Psoas muscle (tissue), 7 donors: ENCODE measurements at regions not wholly inside any gene's neighbourhood (a gene's known extent, or its start where the extent isn't known, plus 50 kb on each side); places are given as distances from the start of the nearest gene placed in this dataset.

Experiments used
- ATAC-seq, 4 donors: fragments of 200-7000 bp; cut with Tn5 transposase; one replicate each; pipeline ENCODE4 v1.9.1; 2020; ENCODE audit warnings: moderate library complexity in 3 of 4, mild to moderate bottlenecking in 2 of 4
- DNase-seq, 2 donors: peaks; one replicate each; pipeline ENCODE4 v3.0.0-alpha.2; 2020
- H3K27ac ChIP-seq: fragments of 200-600 bp; one replicate; pipeline ENCODE4 v1.8.0; 2022
- H3K27me3 ChIP-seq, 3 donors: fragments of 200-600 bp in 1 of 3; one replicate each; pipeline versions ENCODE4 v1.6.1 to v1.8.0; 2013 to 2022; ENCODE audit warnings: low read length in 2 of 3, mild to moderate bottlenecking in 2 of 3, moderate library complexity in 1 of 3; ENCODE audit not compliant: insufficient read depth in 3 of 3
- H3K36me3 ChIP-seq, 2 donors: fragments of 200-600 bp in 1 of 2; one replicate each; pipeline versions ENCODE4 v1.6.1 to v1.8.0; 2013 to 2022; ENCODE audit warnings: low read depth in 1 of 2, mild to moderate bottlenecking in 1 of 2, moderate library complexity in 1 of 2; ENCODE audit not compliant: insufficient read depth in 1 of 2
- H3K4me1 ChIP-seq: fragments of 200-600 bp; one replicate; pipeline ENCODE4 v1.8.0; 2022
- H3K4me3 ChIP-seq: fragments of 200-600 bp; one replicate; pipeline ENCODE4 v1.8.0; 2022; ENCODE audit warnings: mild to moderate bottlenecking
- H3K9me3 ChIP-seq: fragments of 200-600 bp; one replicate; pipeline ENCODE4 v1.8.0; 2022
- CTCF ChIP-seq: fragments of 200-600 bp; IDR thresholded peaks from one replicate; pipeline ENCODE4 v1.8.0; 2022; ENCODE audit warnings: antibody characterized with exemption
- WGBS, 3 donors: extraction: QIAGEN DNeasy Blood & Tissue Kit; methylation state at CpG; one replicate each; pipeline versions ENCODE4 v1.1.6 to v1.1.7; 2013; 5-methylcytosine and 5-hydroxymethylcytosine counted together
- intact Hi-C, 2 donors: fragments of 100-400 bp; cut with DNase I; formaldehyde crosslinking; loops; one replicate each; pipeline versions ENCODE4 v1.11.0 to v1.14.2; 2022
- donor health status: healthy with polysubstance abuse.
- donor health status: DM: no; HTN: no; CAD: no; lungs with moderate emphysema.
- donor health status: Bipolar disorder and iron deficiency.
- donor health status: healthy.
- donor health status: DM: yes; HTN: yes; CAD: no.
- donor health status: DM: no; HTN: no; CAD: no.
- donor health status: DM: yes; HTN: yes; CAD: no.

GRCh38 chr22:27551402-27551801 is 250.2 kb downstream of the MN1 start:
- H3K36me3 ChIP-seq: no peaks in the 10 kb centered on the region
- intact Hi-C loops: no loop called here
- ATAC-seq (no peak), DNase-seq (no peak)
- H3K27ac ChIP-seq: no peak overlapping the region
- H3K9me3 ChIP-seq: no peaks in the 10 kb centered on the region
- no peaks in the 10 kb centered on the region for H3K27me3 ChIP-seq
- no peak for TF ChIP-seq CTCF
- H3K4me1 ChIP-seq: no peaks in the 10 kb centered on the region
- H3K4me3 ChIP-seq: no peak overlapping the region
- 87 to 89% (median 88%) methylated on average over 7 of the region's 7 CpGs for WGBS, 3 donors

DNA sequence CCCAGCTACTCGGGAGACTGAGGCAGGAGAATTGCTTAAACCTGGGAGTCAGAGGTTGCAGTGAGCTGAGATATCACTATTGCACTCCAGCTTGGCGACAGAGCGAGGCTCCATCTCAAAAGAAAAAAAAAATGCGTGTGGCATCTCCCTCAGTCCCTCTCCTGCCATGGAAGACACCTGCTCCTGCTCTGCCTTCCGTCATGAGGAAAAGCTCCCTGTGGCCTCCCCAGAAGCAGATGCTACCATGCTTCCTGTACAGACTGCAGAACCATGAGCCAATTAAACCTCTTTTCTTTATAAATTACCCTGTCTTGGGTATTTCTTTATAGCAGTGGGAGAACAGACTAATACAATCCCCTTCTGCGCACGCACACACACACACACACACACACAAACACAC is 249.4 kb downstream of the MN1 start:
- intact Hi-C loops: no loop called here
- Histone ChIP-seq H3K27me3 (no peaks in the 10 kb centered on the region), H3K4me1 (no peaks in the 10 kb centered on the region), H3K4me3 (no peak overlapping the region), H3K9me3 (no peaks in the 10 kb centered on the region), H3K36me3 (no peaks in the 10 kb centered on the region), H3K27ac (no peak overlapping the region)
- 82 to 90% (median 85%) methylated on average over 7 of the region's 7 CpGs for WGBS, 3 donors
- DNase-seq (no peak), ATAC-seq (no peak)
- no peak for TF ChIP-seq CTCF

GRCh38 chr22:27552863-27553262 is 248.7 kb downstream of the MN1 start:
- intact Hi-C loops: no loop called here
- H3K27me3 ChIP-seq: no peaks in the 10 kb centered on the region
- no peaks in the 10 kb centered on the region for H3K36me3 ChIP-seq
- 97 to 100% (median 97%) methylated on average over 1 of the region's 1 CpG for WGBS, 3 donors
- H3K9me3 ChIP-seq: no peaks in the 10 kb centered on the region
- DNase-seq (no peak), ATAC-seq (no peak)
- TF ChIP-seq CTCF: no peak
- H3K4me1 ChIP-seq: no peaks in the 10 kb centered on the region
- H3K27ac ChIP-seq: no peak overlapping the region
- no peak overlapping the region for H3K4me3 ChIP-seq

- intact Hi-C loops: no loop called here
- DNase-seq (no peak), ATAC-seq (no peak)
- Histone ChIP-seq H3K27ac (no peak overlapping the region), H3K9me3 (no peaks in the 10 kb centered on the region), H3K4me3 (no peak overlapping the region), H3K36me3 (no peaks in the 10 kb centered on the region), H3K27me3 (no peaks in the 10 kb centered on the region), H3K4me1 (no peaks in the 10 kb centered on the region)
- 58 to 64% (median 59%) methylated on average over 14 of the region's 14 CpGs for WGBS, 3 donors
- TF ChIP-seq CTCF: no peak
Measured at GRCh38 chr22:27554106-27554811, 247.3 kb downstream of the MN1 start.
